GM12875 (cell line): ENCODE measurements at regions not wholly inside any gene's neighbourhood (a gene's known extent, or its start where the extent isn't known, plus 50 kb on each side); places are given as distances from the start of the nearest gene placed in this dataset.

Source experiments
- H3K4me3 ChIP-seq: one replicate; pipeline ENCODE4 v1.5.1; 2011; ENCODE audit warnings: low read depth, low read length, control low read depth
- CTCF ChIP-seq: IDR thresholded peaks from 2 replicates; pipeline ENCODE4 v1.5.1; 2011; ENCODE audit warnings: low read depth, mild to moderate bottlenecking, control low read depth, inconsistent platforms, low read length, moderate library complexity, borderline replicate concordance; ENCODE audit not compliant: insufficient read depth

- H3K4me3 ChIP-seq, result no peak overlapping the region
- TF ChIP-seq CTCF, result no peak
Measured at GRCh38 chr6:8225113-8225512, 122.8 kb upstream of the EEF1E1 start.

- no peak overlapping the region for H3K4me3 ChIP-seq
- TF ChIP-seq CTCF, result no peak
Measured at GRCh38 chr6:8223678-8224077, 121.3 kb upstream of the EEF1E1 start.

- H3K4me3 ChIP-seq, result no peak overlapping the region
Measured at GRCh38 chr6:8219352-8219943, 117.1 kb upstream of the EEF1E1 start.

GRCh38 chr6:8218861-8219260, 116.5 kb upstream of the EEF1E1 start:
- H3K4me3 ChIP-seq, result no peak overlapping the region
- TF ChIP-seq CTCF, result no peak

More at GRCh38 chr6:8219352-8219943, 117.1 kb upstream of the EEF1E1 start:
- peak; percentile 52; the same call in 1 of the 2 replicates for TF ChIP-seq CTCF

- H3K4me3 ChIP-seq, result no peak overlapping the region
- TF ChIP-seq CTCF, result no peak
Measured at GRCh38 chr6:8215631-8216030, 113.3 kb upstream of the EEF1E1 start.

- no peak overlapping the region for H3K4me3 ChIP-seq
- no peak for TF ChIP-seq CTCF
Measured at GRCh38 chr6:8213995-8214394, 111.6 kb upstream of the EEF1E1 start.

GRCh38 chr6:8212720-8213434, 110.5 kb upstream of the EEF1E1 start:
- no peak overlapping the region for H3K4me3 ChIP-seq
- no peak for TF ChIP-seq CTCF
